ENCODE measurements at regions not wholly inside any gene's neighbourhood (a gene's known extent, or its start where the extent isn't known, plus 50 kb on each side); places are given as distances from the start of the nearest gene placed in this dataset.

GRCh38 chr2:158740127-158740526 lies 55.0 kb upstream of the DAPL1 start:
- no peak overlapping the region for H3K27ac ChIP-seq
- TF ChIP-seq, protein P1, sequence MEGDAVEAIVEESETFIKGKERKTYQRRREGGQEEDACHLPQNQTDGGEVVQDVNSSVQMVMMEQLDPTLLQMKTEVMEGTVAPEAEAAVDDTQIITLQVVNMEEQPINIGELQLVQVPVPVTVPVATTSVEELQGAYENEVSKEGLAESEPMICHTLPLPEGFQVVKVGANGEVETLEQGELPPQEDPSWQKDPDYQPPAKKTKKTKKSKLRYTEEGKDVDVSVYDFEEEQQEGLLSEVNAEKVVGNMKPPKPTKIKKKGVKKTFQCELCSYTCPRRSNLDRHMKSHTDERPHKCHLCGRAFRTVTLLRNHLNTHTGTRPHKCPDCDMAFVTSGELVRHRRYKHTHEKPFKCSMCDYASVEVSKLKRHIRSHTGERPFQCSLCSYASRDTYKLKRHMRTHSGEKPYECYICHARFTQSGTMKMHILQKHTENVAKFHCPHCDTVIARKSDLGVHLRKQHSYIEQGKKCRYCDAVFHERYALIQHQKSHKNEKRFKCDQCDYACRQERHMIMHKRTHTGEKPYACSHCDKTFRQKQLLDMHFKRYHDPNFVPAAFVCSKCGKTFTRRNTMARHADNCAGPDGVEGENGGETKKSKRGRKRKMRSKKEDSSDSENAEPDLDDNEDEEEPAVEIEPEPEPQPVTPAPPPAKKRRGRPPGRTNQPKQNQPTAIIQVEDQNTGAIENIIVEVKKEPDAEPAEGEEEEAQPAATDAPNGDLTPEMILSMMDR (IDR thresholded peaks at IDR 0.05): no peak
- H3K36me3 ChIP-seq: no peaks in the 10 kb centered on the region
- peaks cover 0 to 36% of the 10 kb centered on the region in 2 donors for H3K4me1 ChIP-seq
- DNase-seq (ENCODE audit: low spot score): no peak
- H3K27me3 ChIP-seq: no peaks in the 10 kb centered on the region
- H3K4me3 ChIP-seq: no peak overlapping the region
- no peaks in the 10 kb centered on the region for H3K9me3 ChIP-seq

DNA sequence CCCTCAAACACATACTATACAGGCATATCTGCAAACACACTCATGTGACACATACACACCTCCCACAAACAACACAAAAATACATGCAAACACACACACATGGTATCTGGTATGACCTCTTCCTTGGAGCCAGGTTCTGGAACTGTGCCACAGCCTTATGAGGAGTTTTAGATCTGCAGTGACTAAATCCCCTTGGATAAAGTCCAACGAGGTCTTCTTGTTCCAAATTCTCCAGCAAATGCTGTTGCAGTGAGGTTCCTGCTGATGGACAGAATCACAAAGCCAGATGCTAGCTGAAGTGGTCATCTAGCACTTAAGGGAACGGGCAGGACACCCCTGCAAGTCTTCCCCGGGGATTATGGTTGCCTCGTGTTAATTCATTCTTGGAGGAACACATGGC lies 54.5 kb upstream of the DAPL1 start:
- DNase-seq (ENCODE audit: low spot score): no peak
- H3K36me3 ChIP-seq: no peaks in the 10 kb centered on the region
- H3K9me3 ChIP-seq: no peaks in the 10 kb centered on the region
- H3K27me3 ChIP-seq: no peaks in the 10 kb centered on the region
- no peak overlapping the region for H3K4me3 ChIP-seq
- no peak overlapping the region for H3K27ac ChIP-seq
- H3K4me1 ChIP-seq: peaks cover 0 to 41% of the 10 kb centered on the region in 2 donors
- TF ChIP-seq, protein P1 (IDR thresholded peaks at IDR 0.05): no peak

DNA sequence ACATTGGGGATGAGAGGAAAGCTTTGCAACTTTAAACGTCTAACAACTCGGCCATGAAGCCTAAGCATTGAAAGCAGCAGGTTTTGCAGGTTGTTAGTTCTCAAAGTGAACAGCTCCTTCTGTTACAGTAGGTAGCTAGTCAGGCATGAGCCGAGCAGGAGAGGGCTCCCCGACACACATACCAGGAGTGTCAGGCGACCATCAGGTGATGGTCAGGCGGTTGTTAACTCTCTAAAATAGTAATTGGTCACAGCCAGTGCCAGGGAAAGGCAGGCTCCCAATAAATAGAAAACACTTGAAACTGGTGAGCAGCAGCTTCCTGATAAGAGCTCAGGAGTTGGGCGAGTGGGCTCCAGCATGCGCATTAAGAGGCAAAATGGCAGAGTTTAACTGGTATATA lies 53.5 kb upstream of the DAPL1 start:
- DNase-seq (ENCODE audit: low spot score): no peak
- H3K27ac ChIP-seq: peak overlapping the region; percentile 53 to 64
- no peaks in the 10 kb centered on the region for H3K9me3 ChIP-seq
- no peaks in the 10 kb centered on the region for H3K36me3 ChIP-seq
- H3K4me3 ChIP-seq: no peak overlapping the region
- peaks cover 0 to 46% of the 10 kb centered on the region in 2 donors for H3K4me1 ChIP-seq
- TF ChIP-seq, protein P1 (IDR thresholded peaks at IDR 0.05): no peak
- H3K27me3 ChIP-seq: no peaks in the 10 kb centered on the region

DNA sequence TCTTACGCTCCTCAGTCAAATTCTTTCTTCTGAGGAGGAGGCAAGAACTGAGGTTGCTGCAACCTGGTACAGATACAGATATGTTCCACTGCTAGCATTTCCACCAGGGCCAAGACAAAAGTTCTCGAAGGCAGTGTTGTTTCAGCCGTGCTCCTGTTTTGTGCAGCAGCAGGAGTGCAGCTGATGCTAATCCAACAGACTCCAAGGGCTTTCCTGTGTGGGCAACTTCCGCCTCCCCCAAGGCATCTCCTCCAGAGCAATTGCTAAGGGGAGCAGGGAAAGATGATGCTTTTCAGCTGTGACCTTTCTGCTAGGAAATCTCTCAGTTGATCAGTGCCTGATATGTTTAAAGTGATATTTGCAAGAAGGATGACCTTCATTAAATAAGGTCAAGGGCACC lies 52.6 kb upstream of the DAPL1 start:
- Histone ChIP-seq H3K4me1 (peaks cover 0 to 46% of the 10 kb centered on the region in 2 donors), H3K27ac (peak overlapping the region in 1 of 2 donors; percentile 64), H3K9me3 (no peaks in the 10 kb centered on the region), H3K27me3 (no peaks in the 10 kb centered on the region), H3K36me3 (no peaks in the 10 kb centered on the region), H3K4me3 (no peak overlapping the region)
- TF ChIP-seq, protein P1 (IDR thresholded peaks at IDR 0.05): no peak
- DNase-seq (ENCODE audit: low spot score): no peak

GRCh38 chr2:158743466-158743865 lies 51.7 kb upstream of the DAPL1 start:
- Histone ChIP-seq H3K4me1 (peaks cover 0 to 46% of the 10 kb centered on the region in 2 donors), H3K4me3 (no peak overlapping the region), H3K9me3 (no peaks in the 10 kb centered on the region), H3K27me3 (no peaks in the 10 kb centered on the region), H3K27ac (peak overlapping the region in 1 of 2 donors; percentile 17), H3K36me3 (no peaks in the 10 kb centered on the region)
- TF ChIP-seq, protein P1 (IDR thresholded peaks at IDR 0.05): no peak
- DNase-seq (ENCODE audit: low spot score): no peak

GRCh38 chr2:158743879-158744278 lies 51.2 kb upstream of the DAPL1 start:
- H3K27me3 ChIP-seq: no peaks in the 10 kb centered on the region
- no peak overlapping the region for H3K4me3 ChIP-seq
- no peak for DNase-seq (ENCODE audit: low spot score)
- peaks cover 0 to 50% of the 10 kb centered on the region in 2 donors for H3K4me1 ChIP-seq
- TF ChIP-seq, protein P1 (IDR thresholded peaks at IDR 0.05): no peak
- no peaks in the 10 kb centered on the region for H3K9me3 ChIP-seq
- peak overlapping the region in 1 of 2 donors; percentile 17 for H3K27ac ChIP-seq
- H3K36me3 ChIP-seq: no peaks in the 10 kb centered on the region

Measured in right atrium auricular region (tissue), 2 donors.